HFF-Myc (cell line): ENCODE measurements at regions not wholly inside any gene's neighbourhood (a gene's known extent, or its start where the extent isn't known, plus 50 kb on each side); places are given as distances from the start of the nearest gene placed in this dataset.
"Not testable (repeated sequence)": the region's sequence is repeated elsewhere in the genome, so short reads cannot be mapped to it uniquely, and the experiment has no call there.

Source experiments
- DNase-seq: peaks from one replicate; pipeline ENCODE4 v3.0.0-alpha.2; 2011; ENCODE audit warnings: low read depth; ENCODE audit errors: extremely low read depth
- H3K4me3 ChIP-seq: replicated peaks from 2 replicates; pipeline ENCODE4 v1.5.1; 2011; ENCODE audit warnings: low read depth, mild to moderate bottlenecking, control low read depth, low read length
- TF ChIP-seq, protein P1 (sequence below): IDR thresholded peaks from 2 replicates; pipeline ENCODE4 v1.5.1; 2012; ENCODE audit warnings: mild to moderate bottlenecking, low read depth, low read length, control low read depth; ENCODE audit errors: missing control alignments

DNA sequence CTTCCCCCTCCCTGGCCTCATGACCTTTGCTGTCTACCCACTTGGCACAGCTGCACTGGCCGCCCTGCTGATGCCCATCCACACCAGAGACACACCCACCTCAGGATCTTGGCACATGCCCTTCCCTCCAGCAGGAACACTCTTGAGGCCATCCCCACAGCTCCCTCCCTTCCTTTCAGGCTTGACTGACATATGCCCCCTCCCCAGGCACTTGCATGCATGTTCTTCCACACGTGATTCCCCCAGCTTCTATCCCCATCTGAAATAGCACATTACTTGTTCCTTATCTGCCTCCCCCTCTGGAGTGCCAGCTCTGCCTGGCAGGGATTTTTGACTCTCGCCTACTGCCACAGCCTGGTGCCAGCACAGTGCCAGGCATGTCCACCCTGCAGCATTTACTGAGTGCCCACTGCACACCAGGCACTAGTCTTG is 98.5 kb upstream of the SLC25A33 start:
- TF ChIP-seq, protein P1, sequence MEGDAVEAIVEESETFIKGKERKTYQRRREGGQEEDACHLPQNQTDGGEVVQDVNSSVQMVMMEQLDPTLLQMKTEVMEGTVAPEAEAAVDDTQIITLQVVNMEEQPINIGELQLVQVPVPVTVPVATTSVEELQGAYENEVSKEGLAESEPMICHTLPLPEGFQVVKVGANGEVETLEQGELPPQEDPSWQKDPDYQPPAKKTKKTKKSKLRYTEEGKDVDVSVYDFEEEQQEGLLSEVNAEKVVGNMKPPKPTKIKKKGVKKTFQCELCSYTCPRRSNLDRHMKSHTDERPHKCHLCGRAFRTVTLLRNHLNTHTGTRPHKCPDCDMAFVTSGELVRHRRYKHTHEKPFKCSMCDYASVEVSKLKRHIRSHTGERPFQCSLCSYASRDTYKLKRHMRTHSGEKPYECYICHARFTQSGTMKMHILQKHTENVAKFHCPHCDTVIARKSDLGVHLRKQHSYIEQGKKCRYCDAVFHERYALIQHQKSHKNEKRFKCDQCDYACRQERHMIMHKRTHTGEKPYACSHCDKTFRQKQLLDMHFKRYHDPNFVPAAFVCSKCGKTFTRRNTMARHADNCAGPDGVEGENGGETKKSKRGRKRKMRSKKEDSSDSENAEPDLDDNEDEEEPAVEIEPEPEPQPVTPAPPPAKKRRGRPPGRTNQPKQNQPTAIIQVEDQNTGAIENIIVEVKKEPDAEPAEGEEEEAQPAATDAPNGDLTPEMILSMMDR, result no peak
- no peak overlapping the region for H3K4me3 ChIP-seq
- DNase-seq, result no peak

DNA sequence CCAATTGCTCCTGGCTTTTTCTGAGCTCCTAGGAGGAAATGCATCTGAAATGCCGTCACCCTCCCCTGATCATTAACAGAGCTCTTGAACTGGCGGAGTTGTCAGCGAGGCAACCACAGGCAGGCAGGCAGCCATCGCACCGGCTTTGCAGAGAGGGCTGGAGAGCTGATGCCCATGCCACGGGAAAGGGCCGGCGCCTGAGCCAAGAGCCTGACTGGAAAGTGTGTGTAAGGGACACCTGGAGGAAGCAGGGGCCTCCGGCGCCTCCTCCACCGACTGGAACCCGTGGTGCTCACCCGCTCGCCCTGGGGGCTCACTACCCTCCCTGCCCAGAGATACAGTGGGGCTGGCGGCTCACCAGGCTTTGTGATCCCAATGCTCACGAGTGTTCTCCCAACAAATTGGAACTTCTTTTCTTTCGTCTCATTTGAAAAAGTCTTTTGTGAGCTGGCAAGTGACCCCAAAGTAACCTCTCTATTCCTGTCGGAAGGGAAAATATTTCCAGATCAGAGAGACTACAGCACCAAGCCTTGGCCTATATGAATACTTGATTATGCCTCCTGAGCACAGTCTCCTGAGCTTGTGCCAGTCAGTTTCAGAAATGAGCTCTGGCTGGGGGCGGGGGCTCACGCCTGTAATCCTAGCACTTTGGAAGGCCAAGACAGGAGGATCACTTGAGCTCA is 97.7 kb upstream of the SLC25A33 start:
- DNase-seq, result no peak
- TF ChIP-seq, protein P1, result no peak
- H3K4me3 ChIP-seq, result no peak overlapping the region

DNA sequence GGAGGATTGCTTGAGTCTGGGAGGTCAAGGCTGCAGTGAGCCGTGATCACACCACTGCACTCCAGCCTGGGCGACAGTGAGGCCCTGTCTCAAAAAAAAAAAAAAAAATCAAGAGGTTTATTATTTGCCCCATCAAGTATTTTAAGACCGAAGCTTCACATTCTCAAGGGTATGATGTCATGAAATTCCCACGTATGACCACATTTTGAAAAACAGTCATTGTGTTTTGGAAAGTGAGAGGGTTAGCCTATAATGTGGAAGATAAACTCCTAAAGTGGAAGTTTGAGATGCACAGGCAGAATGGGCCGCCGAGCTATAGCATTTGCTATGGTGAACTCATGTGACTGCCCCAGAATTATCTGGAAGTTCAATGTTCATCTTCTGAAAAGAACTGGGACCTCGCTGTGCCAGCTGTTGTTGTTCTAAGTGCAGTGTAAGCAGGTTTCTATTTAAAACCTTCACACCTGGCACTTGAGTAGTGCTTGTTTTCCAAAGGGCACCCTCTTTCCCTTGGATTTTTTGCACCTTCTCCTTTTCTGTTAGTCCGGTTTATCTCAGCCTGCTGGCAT is 96.9 kb upstream of the SLC25A33 start:
- no peak for DNase-seq
- no peak overlapping the region for H3K4me3 ChIP-seq
- TF ChIP-seq, protein P1, result no peak

DNA sequence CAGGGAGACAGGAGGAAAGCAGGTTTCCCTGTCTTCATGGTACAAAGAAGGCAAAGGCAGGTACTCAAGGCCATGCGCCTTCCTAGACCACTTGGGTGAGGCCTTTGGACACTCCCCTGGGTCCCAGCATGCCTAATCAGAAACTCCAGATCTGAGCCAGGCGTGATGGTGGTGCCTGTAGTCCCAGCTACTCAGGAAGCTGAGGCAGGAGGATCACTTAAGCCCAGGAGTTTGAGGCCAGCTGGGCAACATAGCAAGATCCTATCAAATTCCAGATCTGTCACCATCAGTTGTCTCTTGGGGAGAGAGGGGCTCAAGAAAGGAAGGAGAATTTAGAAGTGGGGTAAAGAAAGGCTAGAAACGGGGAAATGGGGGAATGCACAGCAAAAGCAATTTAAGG is 96.3 kb upstream of the SLC25A33 start:
- H3K4me3 ChIP-seq, result no peak overlapping the region
- TF ChIP-seq, protein P1, result no peak
- DNase-seq, result no peak

DNA sequence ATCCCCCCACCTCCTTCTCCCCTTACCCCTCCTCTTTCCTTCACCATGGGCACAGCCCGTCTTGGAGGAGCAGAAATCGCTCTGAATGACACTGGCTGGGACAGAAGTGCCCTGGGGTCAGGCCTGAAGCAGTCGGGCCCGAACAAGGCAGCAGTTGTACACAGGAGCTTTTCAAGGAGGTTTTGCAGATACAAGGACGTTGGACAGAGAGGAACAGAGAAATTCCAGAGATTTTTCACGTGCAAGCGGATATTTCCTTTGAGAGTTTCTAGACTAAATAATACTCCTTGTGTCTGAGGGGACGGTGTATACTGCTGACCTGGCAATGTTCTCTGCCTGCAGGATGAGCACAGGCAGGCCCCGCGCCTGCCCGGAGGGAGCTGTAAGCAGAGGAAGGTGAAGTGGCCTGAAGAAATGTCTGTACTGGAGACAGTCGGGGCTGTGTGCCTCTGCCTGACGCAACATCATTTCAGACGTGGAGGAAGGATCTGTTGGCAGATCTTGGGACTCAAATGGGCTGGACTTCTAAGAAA is 95.3 kb upstream of the SLC25A33 start:
- DNase-seq, result no peak
- TF ChIP-seq, protein P1, result no peak

DNA sequence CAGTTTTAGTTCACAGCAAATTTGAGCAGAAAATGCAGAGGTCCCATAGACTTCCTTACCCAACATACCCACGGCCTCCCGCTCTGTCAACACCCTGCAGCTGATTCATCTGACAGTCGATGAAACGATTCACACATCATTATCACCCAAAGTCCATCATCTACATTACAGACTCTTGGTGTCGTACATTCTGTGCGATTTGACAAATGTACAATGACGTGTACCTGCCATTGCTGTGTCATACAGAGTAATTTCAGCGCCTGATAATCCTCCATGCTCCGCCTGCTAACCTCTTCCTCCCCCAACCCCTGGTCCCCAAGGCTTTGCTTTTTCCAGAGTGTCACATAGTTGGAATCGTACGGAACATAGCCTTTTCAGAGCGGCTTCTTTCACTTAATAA is 94.7 kb upstream of the SLC25A33 start:
- no peak overlapping the region for H3K4me3 ChIP-seq
- DNase-seq, result no peak
- TF ChIP-seq, protein P1, result no peak

More for the DNA sequence above, 95.3 kb upstream of the SLC25A33 start:
- H3K4me3 ChIP-seq, result no peak overlapping the region

DNA sequence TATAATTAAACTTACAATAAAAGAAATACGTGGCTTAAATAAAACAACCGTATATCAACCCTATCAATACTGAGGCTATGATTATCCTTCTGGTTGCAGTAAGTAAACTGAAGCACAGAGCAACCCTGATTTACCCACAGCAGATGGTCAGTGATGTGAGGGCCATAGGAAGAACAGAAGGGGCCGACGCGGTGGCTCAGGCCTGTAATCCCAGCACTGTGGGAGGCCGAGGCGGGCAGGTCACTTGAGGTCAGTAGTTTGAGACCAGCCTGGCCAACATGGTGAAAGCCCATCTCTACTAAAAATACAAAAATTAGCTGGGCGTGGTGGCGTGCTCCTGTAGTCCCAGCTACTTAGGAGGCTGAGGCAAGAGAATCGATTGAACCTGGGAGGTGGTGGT is 94.2 kb upstream of the SLC25A33 start:
- H3K4me3 ChIP-seq, DNase-seq: not testable (repeated sequence)
